ENCODE measurements at regions not wholly inside any gene's neighbourhood (a gene's known extent, or its start where the extent isn't known, plus 50 kb on each side); places are given as distances from the start of the nearest gene placed in this dataset.

DNA sequence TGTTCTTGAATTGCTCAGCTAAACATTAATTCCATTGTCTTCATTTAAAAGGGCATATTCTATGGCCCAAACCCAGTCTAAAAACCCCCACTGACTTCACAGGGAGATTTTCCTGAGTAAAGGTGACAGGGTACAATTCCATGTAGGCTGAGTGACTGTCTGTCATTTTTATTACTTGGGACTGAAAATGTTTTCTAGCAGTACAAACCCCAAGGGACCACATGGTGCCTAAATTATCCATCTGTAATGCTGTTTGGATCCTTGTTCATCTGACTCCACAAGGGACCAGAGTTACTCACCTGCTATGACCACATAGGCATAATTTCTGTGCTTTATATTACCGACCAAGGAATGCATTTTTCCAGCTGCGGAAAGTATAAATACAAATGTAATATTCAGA lies 349.1 kb downstream of the ZNF608 start:
- no peak overlapping the region for H3K4me3 ChIP-seq (ENCODE audit: low read depth, poor library complexity, severe bottlenecking)

DNA sequence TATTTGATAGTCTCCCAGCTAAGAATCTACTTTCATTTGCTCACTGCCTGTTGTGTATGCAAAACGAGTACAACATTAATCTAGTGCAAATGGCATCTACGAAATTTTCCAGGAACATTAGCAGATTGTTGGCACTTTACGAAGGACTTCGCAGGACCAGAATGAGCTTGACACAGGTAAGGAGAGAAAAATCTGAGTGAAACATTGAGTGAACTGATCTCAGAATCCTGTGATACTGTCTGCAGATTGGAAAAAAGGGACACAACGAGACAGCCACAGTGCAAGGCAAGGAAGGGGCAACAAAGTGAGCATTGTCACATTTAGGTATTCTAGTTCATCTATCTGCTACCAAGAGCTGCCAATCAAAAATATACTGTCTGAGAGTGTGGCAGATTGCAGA lies 350.5 kb downstream of the ZNF608 start:
- TF ChIP-seq POLR2A (IDR thresholded peaks at IDR 0.05) = no peak
- TF ChIP-seq, protein P1, sequence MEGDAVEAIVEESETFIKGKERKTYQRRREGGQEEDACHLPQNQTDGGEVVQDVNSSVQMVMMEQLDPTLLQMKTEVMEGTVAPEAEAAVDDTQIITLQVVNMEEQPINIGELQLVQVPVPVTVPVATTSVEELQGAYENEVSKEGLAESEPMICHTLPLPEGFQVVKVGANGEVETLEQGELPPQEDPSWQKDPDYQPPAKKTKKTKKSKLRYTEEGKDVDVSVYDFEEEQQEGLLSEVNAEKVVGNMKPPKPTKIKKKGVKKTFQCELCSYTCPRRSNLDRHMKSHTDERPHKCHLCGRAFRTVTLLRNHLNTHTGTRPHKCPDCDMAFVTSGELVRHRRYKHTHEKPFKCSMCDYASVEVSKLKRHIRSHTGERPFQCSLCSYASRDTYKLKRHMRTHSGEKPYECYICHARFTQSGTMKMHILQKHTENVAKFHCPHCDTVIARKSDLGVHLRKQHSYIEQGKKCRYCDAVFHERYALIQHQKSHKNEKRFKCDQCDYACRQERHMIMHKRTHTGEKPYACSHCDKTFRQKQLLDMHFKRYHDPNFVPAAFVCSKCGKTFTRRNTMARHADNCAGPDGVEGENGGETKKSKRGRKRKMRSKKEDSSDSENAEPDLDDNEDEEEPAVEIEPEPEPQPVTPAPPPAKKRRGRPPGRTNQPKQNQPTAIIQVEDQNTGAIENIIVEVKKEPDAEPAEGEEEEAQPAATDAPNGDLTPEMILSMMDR (IDR thresholded peaks at IDR 0.05) = no peak
- no peak overlapping the region for H3K4me3 ChIP-seq (ENCODE audit: low read depth, poor library complexity, severe bottlenecking)
- no peak for DNase-seq (ENCODE audit: low spot score in 2 of 2)
- intact Hi-C loops (cut with DNase I; ENCODE audit: low total_unique reads) = no loop called here
- WGBS, 2 donors = 79 to 87% methylated on average over 5 of the region's 5 CpGs

More for the DNA sequence above, 349.1 kb downstream of the ZNF608 start:
- 87 to 90% methylated on average over 2 of the region's 2 CpGs for WGBS, 2 donors
- TF ChIP-seq, protein P1 (IDR thresholded peaks at IDR 0.05) = no peak
- no peak for TF ChIP-seq POLR2A (IDR thresholded peaks at IDR 0.05)
- intact Hi-C loops (cut with DNase I; ENCODE audit: low total_unique reads) = no loop called here
- no peak for DNase-seq (ENCODE audit: low spot score in 2 of 2)

DNA sequence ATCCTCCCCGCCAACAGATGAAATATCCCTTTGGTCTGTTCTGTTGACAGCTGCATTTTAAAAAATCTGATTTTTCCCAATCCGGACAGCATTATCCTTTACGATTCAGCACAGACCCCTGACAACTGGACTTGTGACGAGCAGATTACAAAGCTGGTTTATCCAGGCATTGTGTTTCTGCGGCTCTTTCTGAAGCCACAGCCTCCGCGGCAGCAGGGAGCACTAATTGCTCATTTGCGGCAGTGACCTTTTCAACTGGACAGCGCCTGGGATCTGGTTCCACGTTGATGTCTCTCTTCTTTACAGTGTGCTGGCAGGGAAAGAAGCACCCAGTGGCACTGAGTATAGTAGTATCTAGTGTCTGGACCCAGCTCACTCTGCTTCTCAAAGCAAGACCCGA lies 351.2 kb downstream of the ZNF608 start:
- no peak overlapping the region for H3K4me3 ChIP-seq (ENCODE audit: low read depth, poor library complexity, severe bottlenecking)
- WGBS, 2 donors = 82 to 83% methylated on average over 11 of the region's 11 CpGs
- TF ChIP-seq, protein P1 (IDR thresholded peaks at IDR 0.05) = no peak
- TF ChIP-seq POLR2A (IDR thresholded peaks at IDR 0.05) = no peak
- DNase-seq (ENCODE audit: low spot score in 2 of 2) = no peak
- intact Hi-C loops (cut with DNase I; ENCODE audit: low total_unique reads) = no loop called here

DNA sequence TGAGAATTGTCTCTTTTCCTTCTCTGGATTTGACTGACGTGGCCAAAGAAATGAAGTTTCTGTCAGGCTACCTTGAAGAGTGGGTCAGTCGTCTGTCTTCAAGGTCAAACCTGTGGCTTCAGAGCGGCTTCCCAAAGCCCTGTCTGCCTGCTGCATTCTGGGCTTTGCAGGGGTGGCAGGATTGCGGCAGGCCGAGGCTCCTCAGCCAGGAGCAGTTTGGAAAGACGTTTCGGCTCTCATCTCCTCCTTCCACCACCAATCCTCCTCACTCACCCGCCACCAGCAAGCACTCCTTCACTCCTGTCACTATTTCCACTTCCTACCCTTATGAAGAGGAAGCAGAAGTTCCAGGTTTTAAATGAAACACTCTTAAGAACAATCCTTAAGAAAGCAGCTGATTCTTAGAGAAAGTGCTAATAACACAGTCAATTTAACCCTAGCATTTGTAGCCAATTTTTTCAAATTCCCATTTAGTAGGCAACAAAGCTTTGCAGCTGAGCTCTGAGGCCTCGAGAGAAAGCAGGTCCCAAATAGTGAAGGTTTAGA lies 351.7 kb downstream of the ZNF608 start:
- intact Hi-C loops (cut with DNase I; ENCODE audit: low total_unique reads) = no loop called here
- 89 to 95% methylated on average over 9 of the region's 9 CpGs for WGBS, 2 donors
- no peak overlapping the region for H3K4me3 ChIP-seq (ENCODE audit: low read depth, poor library complexity, severe bottlenecking)
- no peak for DNase-seq (ENCODE audit: low spot score in 2 of 2)
- no peak for TF ChIP-seq POLR2A (IDR thresholded peaks at IDR 0.05)
- TF ChIP-seq, protein P1 (IDR thresholded peaks at IDR 0.05) = no peak

DNA sequence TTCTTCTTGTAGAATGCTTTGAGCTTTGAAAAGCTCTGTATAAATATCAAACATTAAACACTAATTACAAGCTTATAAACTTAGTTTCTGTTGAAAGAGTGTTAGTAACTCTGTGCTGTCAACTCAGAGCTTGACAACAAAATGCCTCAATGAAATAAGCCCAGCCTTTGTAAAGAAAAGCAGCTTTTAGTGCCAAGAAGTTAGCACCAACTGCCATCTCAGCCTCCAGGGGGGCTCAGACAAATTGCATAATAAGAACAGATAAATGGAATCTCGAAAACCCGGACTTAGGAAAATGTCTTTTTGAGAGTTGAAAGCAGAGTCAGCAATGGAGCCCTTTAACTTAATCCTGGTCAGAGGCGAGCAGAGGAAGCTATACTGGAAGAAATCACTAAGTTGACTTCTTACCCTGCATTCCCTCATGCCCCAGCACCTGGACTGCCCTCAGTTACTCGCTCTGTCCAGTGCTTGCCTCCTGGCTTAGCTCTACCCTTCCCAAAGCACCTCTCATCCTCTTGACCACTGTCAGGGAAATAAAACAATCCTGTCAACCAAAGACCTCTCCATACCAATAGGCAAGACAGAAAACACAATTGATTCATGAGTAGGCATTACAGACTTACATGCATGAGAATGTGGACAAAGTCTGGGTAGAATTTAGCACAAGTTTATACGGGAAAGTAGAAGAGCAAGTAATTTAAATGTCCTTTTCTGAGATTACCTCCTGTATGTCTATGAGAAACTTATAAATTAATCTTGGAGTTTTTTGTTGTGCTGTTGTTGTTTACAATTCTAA lies 352.7 kb downstream of the ZNF608 start:
- intact Hi-C loops (cut with DNase I; ENCODE audit: low total_unique reads) = no loop called here
- 74 to 78% methylated on average over 5 of the region's 5 CpGs for WGBS, 2 donors
- no peak for DNase-seq (ENCODE audit: low spot score in 2 of 2)
- no peak for TF ChIP-seq POLR2A (IDR thresholded peaks at IDR 0.05)
- TF ChIP-seq, protein P1 (IDR thresholded peaks at IDR 0.05) = no peak
- H3K4me3 ChIP-seq (ENCODE audit: low read depth, poor library complexity, severe bottlenecking) = no peak overlapping the region

Data from lower leg skin (tissue), 4 donors.